ENCODE measurements at regions not wholly inside any gene's neighbourhood (a gene's known extent, or its start where the extent isn't known, plus 50 kb on each side); places are given as distances from the start of the nearest gene placed in this dataset.
"Not testable (repeated sequence)": the region's sequence is repeated elsewhere in the genome, so short reads cannot be mapped to it uniquely, and the experiment has no call there.

DNA sequence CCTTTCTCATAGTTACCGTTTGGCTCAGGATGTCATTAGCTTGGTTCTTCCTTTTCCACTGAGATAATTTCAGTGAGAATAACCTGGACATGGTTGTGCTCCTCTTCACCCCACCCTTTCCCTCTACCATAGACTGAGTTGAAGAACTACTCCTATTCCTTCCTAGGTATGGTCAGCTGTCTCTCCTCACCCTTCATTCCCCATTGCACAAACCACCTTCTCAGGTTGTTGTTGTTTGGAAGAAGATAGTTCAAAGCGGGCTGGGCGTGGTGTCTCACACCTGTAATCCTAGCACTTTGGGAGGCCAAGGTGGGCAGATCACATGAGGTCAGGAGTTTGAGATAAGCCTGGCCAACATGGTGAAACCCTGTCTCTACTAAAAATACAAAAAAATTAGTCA lies 168.0 kb upstream of the TBL1XR1 start:
- TF ChIP-seq, protein P1, sequence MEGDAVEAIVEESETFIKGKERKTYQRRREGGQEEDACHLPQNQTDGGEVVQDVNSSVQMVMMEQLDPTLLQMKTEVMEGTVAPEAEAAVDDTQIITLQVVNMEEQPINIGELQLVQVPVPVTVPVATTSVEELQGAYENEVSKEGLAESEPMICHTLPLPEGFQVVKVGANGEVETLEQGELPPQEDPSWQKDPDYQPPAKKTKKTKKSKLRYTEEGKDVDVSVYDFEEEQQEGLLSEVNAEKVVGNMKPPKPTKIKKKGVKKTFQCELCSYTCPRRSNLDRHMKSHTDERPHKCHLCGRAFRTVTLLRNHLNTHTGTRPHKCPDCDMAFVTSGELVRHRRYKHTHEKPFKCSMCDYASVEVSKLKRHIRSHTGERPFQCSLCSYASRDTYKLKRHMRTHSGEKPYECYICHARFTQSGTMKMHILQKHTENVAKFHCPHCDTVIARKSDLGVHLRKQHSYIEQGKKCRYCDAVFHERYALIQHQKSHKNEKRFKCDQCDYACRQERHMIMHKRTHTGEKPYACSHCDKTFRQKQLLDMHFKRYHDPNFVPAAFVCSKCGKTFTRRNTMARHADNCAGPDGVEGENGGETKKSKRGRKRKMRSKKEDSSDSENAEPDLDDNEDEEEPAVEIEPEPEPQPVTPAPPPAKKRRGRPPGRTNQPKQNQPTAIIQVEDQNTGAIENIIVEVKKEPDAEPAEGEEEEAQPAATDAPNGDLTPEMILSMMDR (IDR thresholded peaks at IDR 0.05): not testable (repeated sequence)
- not testable (repeated sequence) for TF ChIP-seq POLR2A (IDR thresholded peaks at IDR 0.05)

Data from testis (tissue), 2 donors.